ENCODE measurements at regions not wholly inside any gene's neighbourhood (a gene's known extent, or its start where the extent isn't known, plus 50 kb on each side); places are given as distances from the start of the nearest gene placed in this dataset.

GRCh38 chr4:138879757-138880156 is 135.8 kb upstream of the NOCT start:
- no peak for ATAC-seq
- no peak for TF ChIP-seq CTCF (IDR thresholded peaks at IDR 0.05)
- Histone ChIP-seq H3K27me3 (no peaks in the 10 kb centered on the region), H3K36me3 (no peaks in the 10 kb centered on the region), H3K4me3 (no peak overlapping the region), H3K4me1 (no peaks in the 10 kb centered on the region), H3K27ac (no peak overlapping the region), H3K9me3 (no peaks in the 10 kb centered on the region)
- DNase-seq = no peak
- intact Hi-C loops (cut with DNase I) = loop anchor here in 1 of 2 donors (10.0 kb wide), 1 partner anchor 845 kb away; no protein-coding TSS in a partner anchor

- Histone ChIP-seq H3K4me1 (no peaks in the 10 kb centered on the region), H3K27ac (no peak overlapping the region), H3K9me3 (no peaks in the 10 kb centered on the region), H3K36me3 (no peaks in the 10 kb centered on the region), H3K4me3 (no peak overlapping the region), H3K27me3 (no peaks in the 10 kb centered on the region)
- TF ChIP-seq CTCF (IDR thresholded peaks at IDR 0.05) = no peak
- intact Hi-C loops (cut with DNase I) = loop anchor here in 1 of 2 donors (10.0 kb wide), 1 partner anchor 841 kb away; no protein-coding TSS in a partner anchor
- DNase-seq = no peak
- ATAC-seq = peak; percentile 20
These were observed 139.5 kb upstream of the NOCT start for GRCh38 chr4:138875891-138876608.

- intact Hi-C loops (cut with DNase I) = loop anchor here in 1 of 2 donors (10.0 kb wide), 1 partner anchor 837 kb away; no protein-coding TSS in a partner anchor
- Histone ChIP-seq H3K9me3 (no peaks in the 10 kb centered on the region), H3K27me3 (no peaks in the 10 kb centered on the region), H3K4me3 (no peak overlapping the region), H3K36me3 (no peaks in the 10 kb centered on the region), H3K27ac (no peak overlapping the region), H3K4me1 (no peaks in the 10 kb centered on the region)
- ATAC-seq (no peak), DNase-seq (no peak)
- no peak for TF ChIP-seq CTCF (IDR thresholded peaks at IDR 0.05)
These were observed 144.1 kb upstream of the NOCT start for GRCh38 chr4:138871555-138871875.

GRCh38 chr4:138870737-138871554 is 144.6 kb upstream of the NOCT start:
- Histone ChIP-seq H3K27ac (no peak overlapping the region), H3K27me3 (no peaks in the 10 kb centered on the region), H3K4me1 (no peaks in the 10 kb centered on the region), H3K9me3 (no peaks in the 10 kb centered on the region), H3K36me3 (no peaks in the 10 kb centered on the region), H3K4me3 (no peak overlapping the region)
- peak; percentile 78 to 85 for TF ChIP-seq CTCF (IDR thresholded peaks at IDR 0.05)
- ATAC-seq (peak; percentile 94), DNase-seq (peak in 3 of 4 donors; percentile 37 to 83 (median 76))
- intact Hi-C loops (cut with DNase I) = loop anchor here in 1 of 2 donors (10.0 kb wide), 1 partner anchor 836 kb away; no protein-coding TSS in a partner anchor

- intact Hi-C loops (cut with DNase I) = loop anchor here in 1 of 2 donors (10.0 kb wide), 1 partner anchor 835 kb away; no protein-coding TSS in a partner anchor
- no peak for TF ChIP-seq CTCF (IDR thresholded peaks at IDR 0.05)
- no peak for DNase-seq
- Histone ChIP-seq H3K9me3 (no peaks in the 10 kb centered on the region), H3K4me3 (no peak overlapping the region), H3K27me3 (no peaks in the 10 kb centered on the region), H3K36me3 (no peaks in the 10 kb centered on the region), H3K27ac (no peak overlapping the region), H3K4me1 (no peaks in the 10 kb centered on the region)
- no peak for ATAC-seq
These were observed 145.9 kb upstream of the NOCT start for GRCh38 chr4:138869631-138870030.

Measured in left lung (tissue), 4 donors.